Ishikawa (cell line): ENCODE measurements at regions not wholly inside any gene's neighbourhood (a gene's known extent, or its start where the extent isn't known, plus 50 kb on each side); places are given as distances from the start of the nearest gene placed in this dataset.

Experiments
- EP300 ChIP-seq: IDR thresholded peaks from 2 replicates; pipeline ENCODE4 v1.6.1; 2012; ENCODE audit warnings: borderline replicate concordance
- USF1 ChIP-seq: IDR thresholded peaks from 2 replicates; pipeline ENCODE4 v1.6.1; 2012

DNA sequence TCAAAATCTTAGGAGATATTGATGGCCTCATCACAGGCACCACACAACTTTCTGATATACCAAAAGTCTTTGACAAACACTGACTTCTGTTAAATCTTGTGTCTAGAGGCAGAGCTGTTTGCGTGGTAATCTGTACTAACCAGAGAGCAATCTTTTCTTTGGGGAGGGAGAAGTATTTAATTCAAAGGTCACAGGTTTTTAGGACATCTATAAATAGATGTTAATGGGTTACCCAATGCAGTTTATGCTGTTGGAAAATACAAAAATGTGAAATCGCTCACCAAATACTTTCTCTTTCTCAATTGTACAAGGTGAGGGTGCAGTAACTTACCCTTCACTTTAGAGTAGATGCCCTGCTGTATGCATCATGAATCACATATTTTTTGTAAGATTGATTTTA lies 510.5 kb downstream of the NSUN3 start:
- no peak for TF ChIP-seq USF1
- TF ChIP-seq EP300, result no peak
